HG02884 (cell line): ENCODE measurements at regions not wholly inside any gene's neighbourhood (a gene's known extent, or its start where the extent isn't known, plus 50 kb on each side); places are given as distances from the start of the nearest gene placed in this dataset.

Experiments used
- ATAC-seq: cut with Tn5 transposase; IDR thresholded peaks from one replicate; pipeline ENCODE4 v1.9.1; 2021; ENCODE audit warnings: mild to moderate bottlenecking, moderate library complexity; ENCODE audit not compliant: unreplicated experiment

GRCh38 chr13:72174549-72174948 lies 307.5 kb upstream of the DACH1 start:
- ATAC-seq, result no peak

GRCh38 chr13:72170571-72170970 lies 303.6 kb upstream of the DACH1 start:
- ATAC-seq, result no peak

- ATAC-seq, result no peak
These were observed 301.3 kb upstream of the DACH1 start for GRCh38 chr13:72168126-72168855.

GRCh38 chr13:72166102-72166650 lies 299.2 kb upstream of the DACH1 start:
- no peak for ATAC-seq

GRCh38 chr13:72165276-72165675 lies 298.3 kb upstream of the DACH1 start:
- ATAC-seq, result no peak

- no peak for ATAC-seq
These were observed 297.8 kb upstream of the DACH1 start for GRCh38 chr13:72164811-72165210.

GRCh38 chr13:72163678-72164077 lies 296.7 kb upstream of the DACH1 start:
- ATAC-seq, result no peak

GRCh38 chr13:72160977-72161376 lies 294.0 kb upstream of the DACH1 start:
- no peak for ATAC-seq

- ATAC-seq, result no peak
These were observed 289.8 kb upstream of the DACH1 start for GRCh38 chr13:72156760-72157159.

- no peak for ATAC-seq
These were observed 286.3 kb upstream of the DACH1 start for GRCh38 chr13:72153272-72153671.

GRCh38 chr13:72151241-72151640 lies 284.2 kb upstream of the DACH1 start:
- no peak for ATAC-seq

GRCh38 chr13:72150502-72150901 lies 283.5 kb upstream of the DACH1 start:
- ATAC-seq, result no peak

- ATAC-seq, result no peak
These were observed 282.7 kb upstream of the DACH1 start for GRCh38 chr13:72149701-72150100.

- no peak for ATAC-seq
These were observed 279.8 kb upstream of the DACH1 start for GRCh38 chr13:72146816-72147215.

GRCh38 chr13:72145383-72145782 lies 278.4 kb upstream of the DACH1 start:
- ATAC-seq, result no peak

GRCh38 chr13:72144636-72145035 lies 277.6 kb upstream of the DACH1 start:
- ATAC-seq, result no peak

- no peak for ATAC-seq
These were observed 275.0 kb upstream of the DACH1 start for GRCh38 chr13:72141855-72142519.

GRCh38 chr13:72139192-72139591 lies 272.2 kb upstream of the DACH1 start:
- no peak for ATAC-seq

- ATAC-seq, result no peak
These were observed 265.1 kb upstream of the DACH1 start for GRCh38 chr13:72132075-72132474.

- ATAC-seq, result no peak
These were observed 262.1 kb upstream of the DACH1 start for GRCh38 chr13:72129117-72129516.

GRCh38 chr13:72127031-72127430 lies 260.0 kb upstream of the DACH1 start:
- no peak for ATAC-seq

GRCh38 chr13:72126424-72126823 lies 259.4 kb upstream of the DACH1 start:
- no peak for ATAC-seq
